Loucy (cell line): ENCODE measurements at regions not wholly inside any gene's neighbourhood (a gene's known extent, or its start where the extent isn't known, plus 50 kb on each side); places are given as distances from the start of the nearest gene placed in this dataset.

Source experiments
- H2AFZ ChIP-seq: fragments of 200-600 bp; sonication (generic); 2 replicates; pipeline ENCODE4 v1.6.0; 2016; ENCODE audit warnings: antibody characterized with exemption, mild to moderate bottlenecking, low read length, moderate library complexity
- H3F3A ChIP-seq: fragments of 200-600 bp; 2 replicates; pipeline ENCODE4 v1.6.0; 2016; ENCODE audit warnings: antibody characterized with exemption, low read depth, mild to moderate bottlenecking
- H3K27me3 ChIP-seq: fragments of 200-600 bp; sonication (generic); 2 replicates; pipeline ENCODE4 v1.6.1; 2014; ENCODE audit warnings: low read length, mild to moderate bottlenecking; ENCODE audit not compliant: insufficient read depth, poor library complexity, severe bottlenecking
- H3K36me3 ChIP-seq: fragments of 200-600 bp; sonication (generic); 2 replicates; pipeline ENCODE4 v1.6.1; 2016; ENCODE audit warnings: low read length; ENCODE audit not compliant: insufficient read depth
- H3K4me1 ChIP-seq: fragments of 200-600 bp; sonication (generic); 2 replicates; pipeline ENCODE4 v1.5.1; 2014; ENCODE audit warnings: low read length, mild to moderate bottlenecking; ENCODE audit not compliant: insufficient read depth, poor library complexity, severe bottlenecking
- H3K4me2 ChIP-seq: fragments of 200-600 bp; sonication (generic); 2 replicates; pipeline ENCODE4 v1.6.0; 2014; ENCODE audit warnings: antibody characterized with exemption, low read length, low read depth, mild to moderate bottlenecking; ENCODE audit not compliant: poor library complexity, severe bottlenecking
- H3K4me3 ChIP-seq: fragments of 200-600 bp; sonication (generic); 2 replicates; pipeline ENCODE4 v1.5.1; 2014; ENCODE audit warnings: low read length, mild to moderate bottlenecking, mixed read lengths; ENCODE audit not compliant: poor library complexity, severe bottlenecking
- H3K79me2 ChIP-seq: fragments of 200-600 bp; sonication (generic); 2 replicates; pipeline ENCODE4 v1.6.1; 2014; ENCODE audit warnings: low read length; ENCODE audit not compliant: insufficient read depth
- H3K9ac ChIP-seq: fragments of 200-600 bp; sonication (generic); 2 replicates; pipeline ENCODE4 v1.6.0; 2014; ENCODE audit warnings: mild to moderate bottlenecking, low read depth, low read length, moderate library complexity; ENCODE audit not compliant: poor library complexity, severe bottlenecking
- H3K9me2 ChIP-seq: fragments of 200-600 bp; sonication (generic); replicated peaks from 2 replicates; pipeline ENCODE4 v1.6.1; 2016; ENCODE audit warnings: low read depth, low read length, mixed read lengths
- H3K9me3 ChIP-seq: fragments of 200-600 bp; sonication (generic); 2 replicates; pipeline ENCODE4 v1.6.1; 2014; ENCODE audit warnings: mild to moderate bottlenecking, antibody characterized with exemption, low read length, low read depth; ENCODE audit not compliant: insufficient read depth
- H4K20me1 ChIP-seq: fragments of 200-600 bp; sonication (generic); 2 replicates; pipeline ENCODE4 v1.6.0; 2014; ENCODE audit warnings: antibody characterized with exemption, low read length, mild to moderate bottlenecking; ENCODE audit not compliant: insufficient read depth, poor library complexity, severe bottlenecking
- CTCF ChIP-seq: fragments of 200-600 bp; sonication (generic); conservative IDR thresholded peaks from 2 replicates; pipeline ENCODE4 v1.5.1; 2014; ENCODE audit warnings: mild to moderate bottlenecking, antibody characterized with exemption, low read length
- EZH2phosphoT487 ChIP-seq: fragments of 200-600 bp; IDR thresholded peaks from 2 replicates; pipeline ENCODE4 v1.6.1; 2018; ENCODE audit warnings: antibody characterized with exemption, mild to moderate bottlenecking, moderate library complexity, borderline replicate concordance

- no peaks in the 10 kb centered on the region for H3K9me2 ChIP-seq
- no peak overlapping the region for H3K9ac ChIP-seq
- H3K4me3 ChIP-seq: no peak overlapping the region
- H3K36me3 ChIP-seq: no peaks in the 10 kb centered on the region
- H4K20me1 ChIP-seq: no peaks in the 10 kb centered on the region
- H3K27me3 ChIP-seq: no peaks in the 10 kb centered on the region
- no peak for TF ChIP-seq CTCF
- no peak for TF ChIP-seq EZH2phosphoT487
- no peak overlapping the region for H2AFZ ChIP-seq
- H3K79me2 ChIP-seq: no peaks in the 10 kb centered on the region
- H3F3A ChIP-seq: no peaks in the 10 kb centered on the region
- H3K9me3 ChIP-seq: no peaks in the 10 kb centered on the region
- no peak overlapping the region for H3K4me2 ChIP-seq
- no peaks in the 10 kb centered on the region for H3K4me1 ChIP-seq
Measured at GRCh38 chr4:111761531-111761930, 383.7 kb upstream of the FAM241A start.

- no peaks in the 10 kb centered on the region for H3K27me3 ChIP-seq
- H3K9me3 ChIP-seq: no peaks in the 10 kb centered on the region
- no peak overlapping the region for H3K4me2 ChIP-seq
- H2AFZ ChIP-seq: no peak overlapping the region
- H3K9me2 ChIP-seq: no peaks in the 10 kb centered on the region
- no peak overlapping the region for H3K9ac ChIP-seq
- H4K20me1 ChIP-seq: no peaks in the 10 kb centered on the region
- TF ChIP-seq EZH2phosphoT487: no peak
- TF ChIP-seq CTCF: no peak
- H3K36me3 ChIP-seq: no peaks in the 10 kb centered on the region
- H3K79me2 ChIP-seq: no peaks in the 10 kb centered on the region
- no peaks in the 10 kb centered on the region for H3F3A ChIP-seq
- H3K4me1 ChIP-seq: no peaks in the 10 kb centered on the region
- H3K4me3 ChIP-seq: no peak overlapping the region
Measured at GRCh38 chr4:111770514-111770913, 374.7 kb upstream of the FAM241A start.

- TF ChIP-seq EZH2phosphoT487 (no peak), CTCF (no peak)
- H3F3A ChIP-seq: no peaks in the 10 kb centered on the region
- no peak overlapping the region for H2AFZ ChIP-seq
- H3K4me1 ChIP-seq: no peaks in the 10 kb centered on the region
- H4K20me1 ChIP-seq: no peaks in the 10 kb centered on the region
- no peaks in the 10 kb centered on the region for H3K79me2 ChIP-seq
- H3K4me2 ChIP-seq: no peak overlapping the region
- H3K4me3 ChIP-seq: no peak overlapping the region
- no peak overlapping the region for H3K9ac ChIP-seq
- H3K9me3 ChIP-seq: no peaks in the 10 kb centered on the region
- no peaks in the 10 kb centered on the region for H3K9me2 ChIP-seq
- H3K36me3 ChIP-seq: no peaks in the 10 kb centered on the region
- no peaks in the 10 kb centered on the region for H3K27me3 ChIP-seq
Measured at GRCh38 chr4:111773858-111774257, 371.4 kb upstream of the FAM241A start.
